HG03196 (cell line): ENCODE measurements at regions not wholly inside any gene's neighbourhood (a gene's known extent, or its start where the extent isn't known, plus 50 kb on each side); places are given as distances from the start of the nearest gene placed in this dataset.

Experiments
- ATAC-seq: cut with Tn5 transposase; IDR thresholded peaks from one replicate; pipeline ENCODE4 v1.9.1; 2021; ENCODE audit not compliant: unreplicated experiment

DNA sequence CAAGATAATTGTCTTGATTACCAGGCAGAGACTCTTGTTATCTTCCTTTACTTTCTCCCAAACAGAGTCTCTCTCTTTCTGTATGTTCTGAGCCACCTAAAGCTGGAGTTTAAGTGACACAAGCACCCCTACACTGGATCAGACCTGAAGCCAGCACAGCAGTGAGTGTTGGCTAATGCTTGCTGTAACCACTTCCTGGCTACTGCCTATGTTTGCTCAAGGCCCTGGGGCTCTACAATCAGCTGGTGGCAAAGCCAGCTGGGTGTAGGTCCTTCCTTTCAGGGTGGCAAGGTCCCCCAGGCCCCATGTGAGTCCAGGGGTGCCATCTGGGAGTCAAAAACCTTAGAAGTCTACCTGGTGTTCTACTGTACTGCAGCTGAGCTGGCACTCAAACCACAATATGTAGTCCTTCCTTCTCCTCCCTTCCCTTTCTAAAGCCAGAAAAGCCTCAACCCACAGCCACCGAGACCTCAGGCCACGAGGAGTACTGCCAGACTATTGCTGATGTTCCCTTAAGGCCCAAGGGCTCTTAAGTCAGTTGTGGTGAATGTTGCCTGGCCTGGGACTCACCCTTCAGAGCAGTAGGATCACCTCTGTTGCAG, 416.3 kb downstream of the ADRA2A start:
- ATAC-seq = no peak

DNA sequence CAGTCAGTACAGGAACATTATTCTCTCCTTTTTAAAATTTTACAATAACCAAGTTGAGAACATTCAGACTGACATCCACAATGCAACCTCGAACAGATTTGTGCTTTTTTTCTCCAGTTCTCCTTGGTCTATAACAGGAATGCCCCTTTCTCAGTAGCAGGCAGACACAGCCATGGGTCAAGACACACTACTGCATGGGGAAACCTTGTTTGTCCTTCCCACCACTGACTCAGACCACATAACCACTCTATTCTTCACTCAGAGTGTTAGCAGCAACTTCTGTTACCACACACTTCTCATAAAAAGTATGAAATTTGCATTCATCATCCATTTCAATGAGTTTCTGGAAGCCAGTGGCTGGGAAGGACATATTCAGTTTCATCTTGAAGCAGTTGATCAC, 421.7 kb downstream of the ADRA2A start:
- no peak for ATAC-seq

DNA sequence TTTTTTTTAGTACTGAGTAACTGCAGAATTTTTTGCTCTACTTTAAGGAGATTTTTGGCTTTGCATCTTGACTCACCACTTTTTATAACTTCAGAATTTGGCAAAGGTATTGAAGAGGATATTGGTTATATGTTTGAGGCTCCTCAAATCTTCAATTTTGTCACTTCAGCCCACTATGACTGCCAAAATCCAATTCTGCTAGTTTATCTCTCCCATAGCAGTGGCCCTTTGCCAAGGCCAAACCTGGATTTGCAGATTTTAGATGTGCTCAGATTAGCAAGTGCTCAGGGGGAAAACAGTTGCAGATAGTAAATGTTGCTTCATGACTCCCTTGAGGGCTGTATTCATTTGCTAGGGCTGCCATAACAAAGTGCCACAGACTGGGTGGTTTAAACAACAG, 427.5 kb downstream of the ADRA2A start:
- no peak for ATAC-seq

DNA sequence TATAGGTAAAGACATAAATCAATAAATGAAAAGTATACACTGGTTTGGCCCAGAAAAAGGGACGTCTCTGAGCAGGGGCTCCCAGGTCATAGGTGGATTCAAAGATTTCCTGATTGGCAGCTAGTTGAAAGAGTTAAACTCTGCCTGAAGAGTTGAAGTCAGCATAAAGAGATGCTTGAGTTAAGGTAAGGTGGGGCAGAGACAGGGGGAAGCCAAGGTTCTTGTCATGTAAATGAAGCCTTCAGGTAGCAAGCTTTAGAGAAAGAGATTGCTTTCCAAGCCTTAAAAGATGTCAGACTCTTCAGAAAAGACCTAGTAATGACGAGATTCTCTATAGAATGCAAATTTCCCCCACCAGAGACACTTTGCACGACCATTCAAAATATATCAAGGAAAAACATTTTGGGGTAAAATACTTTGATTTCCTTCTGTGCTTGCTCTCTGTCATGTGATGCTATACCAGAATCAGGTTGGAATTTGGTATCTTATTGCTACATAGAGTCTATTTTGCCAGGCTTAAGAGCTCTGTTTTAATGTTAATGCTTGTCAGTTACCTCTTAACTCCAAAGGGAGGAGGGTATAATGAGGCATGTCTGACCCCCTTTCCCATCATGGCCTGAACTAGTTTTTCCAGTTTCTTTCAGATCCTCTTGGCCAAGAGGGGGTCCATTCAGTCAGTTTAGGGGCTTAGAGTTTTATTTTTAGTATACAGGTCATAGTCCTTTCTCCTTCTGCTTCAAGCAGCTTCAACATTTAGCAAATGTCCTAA, 429.6 kb downstream of the ADRA2A start:
- ATAC-seq = no peak

DNA sequence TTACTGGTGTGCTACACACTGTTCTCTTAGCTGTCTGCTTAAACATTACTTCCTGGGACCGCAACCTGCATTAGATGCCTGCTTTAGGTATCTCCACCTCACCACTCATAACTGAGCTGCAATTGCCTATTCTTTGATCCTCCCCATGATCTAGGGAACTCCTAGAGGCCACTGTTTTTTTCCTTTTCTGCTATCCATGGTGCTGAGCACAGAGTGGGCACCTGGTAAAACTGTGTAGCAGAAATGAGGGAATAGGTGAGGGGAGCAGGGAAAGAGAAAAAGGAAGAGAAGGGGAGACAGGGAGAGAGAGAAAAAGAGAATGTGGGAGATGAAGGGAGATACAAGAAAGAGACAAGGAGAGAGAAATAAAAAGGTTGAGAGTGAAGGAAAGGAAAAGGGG, 434.9 kb downstream of the ADRA2A start:
- ATAC-seq = no peak

DNA sequence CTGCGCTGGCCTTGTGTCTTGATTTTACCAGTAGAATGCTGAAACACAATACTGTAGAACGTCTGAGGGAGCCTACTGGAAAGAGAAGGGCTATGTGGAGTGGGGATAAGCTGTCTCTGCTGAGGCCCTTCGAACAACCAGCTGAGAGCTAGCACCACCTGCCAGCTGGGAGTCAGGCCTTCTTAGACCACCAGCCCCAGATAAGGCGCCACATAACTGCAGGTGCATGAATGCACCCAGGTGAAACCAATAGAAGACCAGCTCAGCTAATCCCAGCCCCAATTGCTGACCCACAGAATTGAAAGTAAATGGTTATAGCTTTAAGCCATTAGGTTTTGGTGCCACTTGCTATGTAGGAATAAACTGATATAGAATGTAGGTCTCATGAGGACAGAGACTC, 438.4 kb downstream of the ADRA2A start:
- no peak for ATAC-seq

DNA sequence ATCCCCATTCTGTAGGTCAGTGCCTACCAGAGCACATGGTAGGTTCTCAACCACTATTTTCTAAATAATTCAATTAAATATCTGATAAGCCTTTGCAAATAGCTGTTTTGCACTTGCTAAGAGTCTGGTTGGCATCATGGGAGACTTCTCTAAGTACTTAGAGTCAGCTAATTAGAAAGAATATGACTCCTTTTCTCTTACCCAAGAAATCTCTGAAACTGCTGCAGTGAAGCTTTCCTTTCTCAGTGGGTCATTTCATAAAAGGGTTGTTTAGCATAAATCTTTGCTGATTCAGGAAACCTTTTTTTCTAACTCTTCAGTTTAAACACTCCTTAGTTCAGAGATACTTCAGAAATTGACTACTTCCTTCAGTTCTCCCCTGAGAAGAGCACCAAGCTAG, 438.9 kb downstream of the ADRA2A start:
- no peak for ATAC-seq

DNA sequence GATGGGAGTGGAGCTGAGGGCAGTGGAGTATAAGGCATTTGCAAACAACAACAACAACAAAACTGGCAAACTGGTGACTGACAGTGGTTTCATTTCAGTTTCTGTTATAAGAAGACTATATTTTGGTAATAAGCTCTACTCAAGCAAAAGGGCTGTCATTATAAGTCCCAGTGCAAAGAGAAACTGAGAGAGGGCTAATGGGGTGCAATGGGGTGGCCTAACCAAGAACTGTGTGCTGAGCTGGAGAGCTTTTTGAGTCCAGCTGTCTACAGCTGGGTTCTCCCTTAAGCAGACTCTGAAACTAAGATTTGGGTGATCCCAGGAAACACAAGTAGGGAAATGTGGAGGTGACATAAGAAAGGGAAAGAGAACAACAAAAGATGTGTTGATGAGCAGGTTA, 439.3 kb downstream of the ADRA2A start:
- no peak for ATAC-seq

DNA sequence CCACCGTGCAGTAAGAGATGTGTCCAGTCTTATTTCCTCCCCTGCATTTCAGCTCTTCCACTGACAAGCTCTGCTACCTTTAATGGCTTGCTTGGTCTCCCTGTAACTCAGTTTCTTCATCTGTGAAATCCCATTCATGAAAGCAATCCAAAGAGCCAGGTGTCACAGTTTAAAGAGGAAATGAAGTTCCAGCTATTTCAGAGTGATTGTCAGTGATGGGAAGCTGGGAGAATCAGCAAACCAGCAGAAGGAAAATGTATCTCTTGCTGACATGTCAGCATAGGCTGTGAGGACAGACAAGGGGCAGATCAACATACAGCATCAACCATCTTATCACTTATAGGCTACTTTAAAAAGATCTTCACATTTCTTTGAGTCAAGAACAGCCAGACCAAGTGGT, 445.3 kb downstream of the ADRA2A start:
- no peak for ATAC-seq

DNA sequence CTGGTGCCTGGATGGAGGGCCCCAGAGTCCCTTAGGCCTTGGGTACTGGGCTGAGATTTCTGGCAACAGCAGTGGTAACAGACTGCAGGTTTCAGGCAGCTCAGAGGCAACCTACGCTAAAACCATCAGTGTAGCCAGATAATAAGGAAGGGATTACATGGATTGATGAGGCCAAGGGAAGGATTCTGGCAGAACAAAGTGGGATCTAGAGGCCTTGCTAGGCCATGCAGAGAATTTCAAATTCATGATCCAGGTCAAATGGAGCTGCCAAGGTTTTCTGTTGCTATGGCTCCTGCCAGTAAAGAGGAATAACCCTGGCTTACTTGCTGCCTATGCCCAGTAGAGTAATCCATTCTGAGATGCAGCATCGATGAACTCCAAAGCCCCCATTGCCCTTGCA, 445.7 kb downstream of the ADRA2A start:
- ATAC-seq = no peak

DNA sequence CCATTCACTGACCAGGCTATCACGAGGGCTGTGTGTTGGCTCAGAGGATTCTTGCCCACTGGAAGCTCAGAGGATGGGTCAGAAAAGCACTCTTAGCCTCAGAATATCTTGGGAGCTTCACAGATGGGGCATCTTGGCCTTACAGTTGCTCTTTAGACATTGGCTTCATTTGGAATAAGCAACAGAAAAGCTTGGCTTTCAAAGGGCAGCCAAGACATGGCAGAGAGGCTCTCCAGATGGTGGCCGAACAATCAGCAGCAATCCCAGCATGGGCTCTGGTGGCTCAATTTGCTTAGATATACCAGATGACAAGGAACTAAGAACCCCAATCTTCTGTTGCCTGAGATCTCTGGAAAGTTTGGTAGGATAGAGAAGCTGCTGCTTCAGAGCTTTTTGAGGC, 446.2 kb downstream of the ADRA2A start:
- ATAC-seq = no peak

DNA sequence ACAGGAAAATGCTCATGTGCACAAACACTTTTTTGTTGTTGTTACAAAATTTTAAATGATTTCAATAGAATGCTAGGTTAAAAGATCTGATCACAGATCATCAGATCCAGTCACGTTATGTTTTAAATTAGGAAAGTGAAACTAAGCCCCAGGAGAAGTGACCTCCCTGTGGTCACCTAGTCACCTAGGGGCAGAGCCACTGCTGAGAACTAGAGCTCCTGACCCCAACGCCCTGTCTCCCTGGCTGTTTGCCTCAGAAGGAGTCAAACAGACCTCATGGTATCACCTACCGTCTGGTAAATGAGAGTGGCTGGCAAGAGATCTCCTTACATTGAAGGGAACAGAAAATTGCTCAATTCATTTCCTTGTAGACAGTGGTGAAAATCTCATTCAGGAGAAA, 447.3 kb downstream of the ADRA2A start:
- no peak for ATAC-seq

DNA sequence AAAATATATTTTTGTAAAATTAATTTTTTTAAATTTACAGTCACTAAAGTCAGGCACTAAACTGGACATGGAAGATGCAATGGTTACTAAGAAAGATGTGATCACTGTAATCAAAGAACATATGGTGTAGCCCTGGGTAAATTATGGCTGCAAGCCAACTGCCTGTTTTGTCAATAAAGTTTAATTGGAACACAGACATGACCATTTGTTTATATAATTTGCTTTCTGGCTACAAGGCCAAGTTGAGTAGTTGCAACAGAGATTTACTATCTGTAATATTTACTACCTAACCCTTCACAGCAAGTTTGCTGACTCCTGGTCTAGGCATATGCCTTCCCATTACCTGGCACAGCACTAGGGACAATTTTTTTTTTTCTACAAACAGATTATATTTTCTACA, 448.9 kb downstream of the ADRA2A start:
- ATAC-seq = no peak

DNA sequence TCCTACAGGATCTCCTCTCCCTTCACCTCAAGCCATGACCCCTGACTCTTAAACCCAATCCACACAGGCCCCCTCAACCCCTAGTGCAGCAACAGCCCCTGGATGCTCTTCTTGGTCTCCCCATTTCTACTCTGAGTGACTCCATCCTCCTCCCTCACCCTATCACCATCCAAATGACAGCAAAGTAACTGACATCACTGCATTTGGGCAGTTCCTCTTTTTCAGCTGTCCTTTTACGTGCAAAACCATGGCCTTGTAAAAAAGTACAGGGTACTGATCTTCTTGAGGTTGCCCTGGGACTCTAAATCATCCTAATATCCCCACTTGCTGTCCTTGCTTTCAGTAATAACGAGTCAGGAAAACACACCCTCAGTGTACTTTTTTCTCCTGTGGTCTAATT, 454.9 kb downstream of the ADRA2A start:
- no peak for ATAC-seq

DNA sequence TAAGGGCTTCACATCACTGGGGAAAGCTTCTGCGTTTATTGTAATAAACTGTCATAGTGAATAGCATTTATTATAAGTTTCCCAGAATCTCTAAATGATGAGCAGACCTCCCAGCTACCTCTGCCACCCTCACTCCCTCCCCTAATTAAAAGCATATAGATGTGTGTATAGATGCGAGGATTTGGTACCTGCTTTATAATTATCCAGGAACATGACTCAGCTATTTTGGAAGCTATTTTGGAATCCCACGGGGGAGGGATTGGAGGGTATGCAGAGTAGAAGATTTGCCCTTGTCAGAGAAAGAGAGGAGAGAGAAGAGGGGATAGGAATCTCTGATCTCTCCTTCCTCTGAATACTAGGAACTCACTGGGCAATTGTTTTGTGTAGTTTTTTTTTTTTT, 455.3 kb downstream of the ADRA2A start:
- no peak for ATAC-seq

DNA sequence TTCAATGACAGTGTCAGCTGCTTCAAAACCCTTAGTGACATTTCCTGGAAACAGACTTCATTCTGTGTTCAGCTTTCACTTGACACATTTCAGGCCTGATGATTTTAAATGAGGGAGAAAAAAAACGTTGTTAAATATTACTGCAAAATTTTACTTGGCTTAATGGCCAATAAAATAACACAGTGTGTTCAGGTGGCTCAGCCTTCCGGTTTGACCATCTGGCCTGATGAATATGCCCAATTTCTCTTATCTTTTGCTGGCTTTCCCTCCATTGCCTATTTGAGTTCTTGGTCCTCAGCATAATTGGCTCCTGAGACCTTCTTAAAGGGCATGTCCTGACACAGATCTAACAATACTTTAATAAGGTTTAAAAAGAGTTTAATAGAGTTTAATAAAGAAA, 462.4 kb downstream of the ADRA2A start:
- no peak for ATAC-seq

DNA sequence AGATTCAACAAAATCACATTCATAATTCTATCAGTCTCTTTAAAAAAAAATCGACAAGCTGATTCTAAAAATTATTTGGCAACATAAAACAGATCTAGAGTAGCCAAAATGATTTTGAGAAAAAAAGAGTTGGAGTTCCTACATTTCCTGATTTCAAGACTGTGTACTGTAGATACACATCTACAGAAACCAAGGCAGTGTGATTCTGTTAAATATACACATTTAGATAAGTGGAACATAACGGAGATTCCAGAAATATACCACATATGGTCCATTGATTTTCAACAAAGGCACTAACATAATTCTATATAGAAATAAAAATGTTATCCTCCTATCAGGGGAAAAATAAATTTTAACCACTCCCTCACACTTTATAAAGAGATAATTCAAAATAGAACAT, 467.0 kb downstream of the ADRA2A start:
- no peak for ATAC-seq

DNA sequence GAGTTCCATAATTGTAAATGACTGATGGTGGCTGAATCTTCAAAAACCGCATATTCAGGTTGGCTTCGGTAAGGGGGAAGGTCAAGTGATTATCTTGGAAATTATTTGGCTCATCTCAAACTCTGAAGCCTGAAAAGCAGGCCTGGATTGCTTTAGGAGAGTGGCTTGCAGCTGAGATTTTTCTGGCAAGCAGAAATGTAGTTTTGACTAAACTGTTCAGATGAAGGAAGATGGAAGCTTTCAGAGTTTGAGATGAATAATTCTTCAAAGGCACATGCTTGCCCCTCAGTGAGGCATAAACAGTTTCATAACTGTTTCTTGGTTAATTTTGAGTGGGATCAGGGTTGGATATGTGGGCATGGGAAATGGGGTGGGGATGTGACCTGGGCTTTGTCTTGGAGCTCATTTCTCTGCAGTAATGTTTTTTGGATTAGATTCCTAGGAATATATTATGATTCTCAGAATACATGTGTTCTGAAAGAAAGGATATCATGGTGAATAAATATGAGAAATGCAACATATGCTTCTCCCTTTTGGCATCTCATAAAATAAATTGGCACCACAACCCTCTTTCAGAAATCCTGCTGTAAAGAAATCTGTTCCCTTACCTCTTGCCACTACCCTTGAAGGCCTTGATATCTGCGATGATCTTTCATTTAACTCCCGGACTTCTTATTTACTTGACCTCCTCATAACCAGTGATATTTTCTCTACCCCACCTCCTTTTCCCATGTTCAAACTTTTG, 469.2 kb downstream of the ADRA2A start:
- ATAC-seq = no peak

DNA sequence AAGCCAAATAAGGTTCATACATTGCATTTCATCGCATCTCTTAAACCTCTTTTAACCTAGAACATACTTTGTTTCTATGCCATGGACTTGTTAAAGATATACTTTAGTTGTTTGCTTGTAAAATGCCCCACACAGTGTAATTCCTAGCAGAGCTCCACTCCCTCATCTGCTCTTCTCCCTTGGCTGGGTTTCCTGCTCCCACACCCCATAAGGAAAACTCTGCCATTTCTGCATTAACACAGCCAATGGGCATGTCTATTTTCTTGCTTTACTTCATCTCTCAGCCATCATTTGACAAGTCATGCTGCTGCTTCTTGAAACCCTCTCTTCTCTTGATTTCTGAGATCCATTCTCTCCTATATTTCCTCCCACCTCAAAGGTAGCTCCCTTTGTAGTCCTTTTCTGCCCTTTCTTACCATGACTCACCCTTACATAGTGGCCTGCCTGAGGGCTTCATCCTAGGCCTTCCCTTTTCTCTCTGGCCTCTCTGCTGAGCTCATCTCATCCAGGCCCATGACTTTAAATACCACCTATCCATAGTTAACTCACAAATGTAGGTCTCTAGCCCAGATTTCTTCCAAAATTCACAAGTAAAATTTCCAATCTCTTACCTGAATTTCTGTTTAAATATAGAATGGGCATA, 471.4 kb downstream of the ADRA2A start:
- ATAC-seq = no peak

DNA sequence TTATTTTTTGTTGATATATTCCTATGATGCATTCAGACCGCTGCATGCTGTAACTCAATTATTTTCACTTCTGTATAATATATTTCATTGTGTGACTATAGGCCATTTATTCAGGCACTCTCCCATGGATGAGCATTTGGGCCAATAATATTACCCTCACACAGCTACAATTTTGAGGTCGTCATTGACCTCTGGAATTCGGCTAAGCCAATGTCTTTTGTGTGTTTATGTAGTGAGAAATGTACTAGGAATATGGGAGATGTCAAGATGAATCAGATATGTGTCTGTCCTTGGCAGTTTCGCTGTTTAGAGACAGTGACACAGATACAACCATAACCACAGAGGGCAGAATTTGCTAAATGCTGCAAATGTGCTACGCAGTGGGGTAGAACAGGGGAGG, 474.2 kb downstream of the ADRA2A start:
- no peak for ATAC-seq

DNA sequence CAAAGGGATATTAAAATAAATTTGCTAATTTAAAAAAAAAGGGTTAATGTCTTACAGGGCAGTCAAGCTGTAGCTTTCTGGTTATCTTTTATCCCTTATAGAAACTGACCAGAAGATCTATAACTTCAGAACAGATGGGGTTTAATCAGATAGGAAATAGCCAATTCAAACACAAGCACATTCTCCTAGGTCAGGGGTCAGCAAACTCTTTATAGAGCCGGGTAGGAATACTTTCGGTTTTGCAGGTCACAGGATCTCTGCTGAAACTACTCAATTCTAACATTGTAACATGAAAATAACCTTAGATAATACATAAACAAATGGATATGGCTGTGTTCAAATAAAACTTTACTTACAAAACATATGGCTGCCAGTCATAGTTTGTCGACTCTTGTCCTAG, 479.8 kb downstream of the ADRA2A start:
- ATAC-seq = no peak

DNA sequence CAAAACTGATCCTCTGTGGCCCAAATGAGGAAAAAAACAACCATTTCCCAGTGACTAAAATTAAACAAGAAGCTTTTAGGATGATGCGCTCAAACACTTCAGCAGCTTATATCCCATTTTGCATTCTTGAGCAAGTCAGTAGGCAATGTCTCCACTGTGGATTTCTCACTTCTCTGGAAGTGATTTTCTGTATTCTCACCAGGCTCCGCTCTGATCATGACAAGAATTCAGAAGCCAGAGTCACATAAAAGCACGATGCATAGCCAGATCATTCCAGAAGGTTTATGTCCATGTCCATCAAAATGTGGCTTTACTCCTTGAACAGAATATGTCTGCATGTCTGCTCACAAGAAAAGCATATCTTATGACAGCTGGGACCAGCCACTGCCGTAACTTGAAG, 481.4 kb downstream of the ADRA2A start:
- ATAC-seq = no peak
